BLaER1 (cell line): ENCODE measurements at regions not wholly inside any gene's neighbourhood (a gene's known extent, or its start where the extent isn't known, plus 50 kb on each side); places are given as distances from the start of the nearest gene placed in this dataset.

Experiments used
- H3K27ac ChIP-seq: shearing (Covaris generic); formaldehyde crosslinking; 2 replicates; pipeline ENCODE4 v1.8.1; 2022
- H3K27me3 ChIP-seq: shearing (Covaris generic); formaldehyde crosslinking; 2 replicates; pipeline ENCODE4 v1.8.1; 2022
- H3K36me3 ChIP-seq: shearing (Covaris generic); formaldehyde crosslinking; 2 replicates; pipeline ENCODE4 v1.8.1; 2022
- H3K4me1 ChIP-seq: shearing (Covaris generic); formaldehyde crosslinking; 2 replicates; pipeline ENCODE4 v1.8.1; 2022
- H3K4me2 ChIP-seq: shearing (Covaris generic); formaldehyde crosslinking; 2 replicates; pipeline ENCODE4 v1.8.1; 2022
- H3K4me3 ChIP-seq: shearing (Covaris generic); formaldehyde crosslinking; 2 replicates; pipeline ENCODE4 v1.8.1; 2022
- H3K9ac ChIP-seq: shearing (Covaris generic); formaldehyde crosslinking; 2 replicates; pipeline ENCODE4 v1.8.1; 2022
- H3K9me3 ChIP-seq: shearing (Covaris generic); formaldehyde crosslinking; 2 replicates; pipeline ENCODE4 v1.8.1; 2022
- H4K20me1 ChIP-seq: shearing (Covaris generic); formaldehyde crosslinking; 2 replicates; pipeline ENCODE4 v1.8.1; 2022
- Cebpa-rat ChIP-seq: shearing (Covaris generic); IDR thresholded peaks from 2 replicates; pipeline ENCODE4 v1.8.1; 2022

GRCh38 chr15:48029642-48030041, 91.1 kb upstream of the SLC24A5 start:
- no peaks in the 10 kb centered on the region for H3K27me3 ChIP-seq
- no peak overlapping the region for H3K9ac ChIP-seq
- no peak overlapping the region for H3K4me2 ChIP-seq
- H3K4me1 ChIP-seq = no peaks in the 10 kb centered on the region
- TF ChIP-seq Cebpa-rat = no peak
- no peak overlapping the region for H3K27ac ChIP-seq
- H3K36me3 ChIP-seq = no peaks in the 10 kb centered on the region
- no peaks in the 10 kb centered on the region for H3K9me3 ChIP-seq
- no peaks in the 10 kb centered on the region for H4K20me1 ChIP-seq
- H3K4me3 ChIP-seq = no peak overlapping the region

- TF ChIP-seq Cebpa-rat = no peak
- Histone ChIP-seq H3K4me3 (no peak overlapping the region), H3K9ac (no peak overlapping the region), H3K36me3 (no peaks in the 10 kb centered on the region), H3K27ac (no peak overlapping the region), H4K20me1 (no peaks in the 10 kb centered on the region), H3K4me1 (no peaks in the 10 kb centered on the region), H3K4me2 (no peak overlapping the region), H3K9me3 (no peaks in the 10 kb centered on the region), H3K27me3 (no peaks in the 10 kb centered on the region)
These were observed 89.3 kb upstream of the SLC24A5 start for GRCh38 chr15:48031466-48031865.

GRCh38 chr15:48031973-48032372, 88.8 kb upstream of the SLC24A5 start:
- H3K27ac ChIP-seq = no peak overlapping the region
- no peaks in the 10 kb centered on the region for H3K27me3 ChIP-seq
- H3K4me3 ChIP-seq = no peak overlapping the region
- no peak for TF ChIP-seq Cebpa-rat
- no peaks in the 10 kb centered on the region for H3K4me1 ChIP-seq
- H3K9me3 ChIP-seq = no peaks in the 10 kb centered on the region
- no peaks in the 10 kb centered on the region for H4K20me1 ChIP-seq
- no peak overlapping the region for H3K9ac ChIP-seq
- no peaks in the 10 kb centered on the region for H3K36me3 ChIP-seq
- H3K4me2 ChIP-seq = no peak overlapping the region

GRCh38 chr15:48032911-48033310, 87.9 kb upstream of the SLC24A5 start:
- TF ChIP-seq Cebpa-rat = no peak
- H3K4me1 ChIP-seq = no peaks in the 10 kb centered on the region
- H3K9ac ChIP-seq = no peak overlapping the region
- no peak overlapping the region for H3K4me3 ChIP-seq
- no peak overlapping the region for H3K4me2 ChIP-seq
- no peak overlapping the region for H3K27ac ChIP-seq
- H3K9me3 ChIP-seq = no peaks in the 10 kb centered on the region
- H3K27me3 ChIP-seq = no peaks in the 10 kb centered on the region
- no peaks in the 10 kb centered on the region for H4K20me1 ChIP-seq
- no peaks in the 10 kb centered on the region for H3K36me3 ChIP-seq

GRCh38 chr15:48038221-48038620, 82.6 kb upstream of the SLC24A5 start:
- Histone ChIP-seq H3K27me3 (no peaks in the 10 kb centered on the region), H3K27ac (no peak overlapping the region)
- no peak for TF ChIP-seq Cebpa-rat

GRCh38 chr15:48040166-48040817, 80.5 kb upstream of the SLC24A5 start:
- H3K4me3 ChIP-seq = no peak overlapping the region
- no peaks in the 10 kb centered on the region for H4K20me1 ChIP-seq
- TF ChIP-seq Cebpa-rat = no peak
- no peaks in the 10 kb centered on the region for H3K36me3 ChIP-seq
- no peak overlapping the region for H3K4me2 ChIP-seq
- H3K9me3 ChIP-seq = no peaks in the 10 kb centered on the region
- no peaks in the 10 kb centered on the region for H3K4me1 ChIP-seq
- H3K27ac ChIP-seq = no peak overlapping the region
- H3K27me3 ChIP-seq = no peaks in the 10 kb centered on the region
- H3K9ac ChIP-seq = no peak overlapping the region

More at GRCh38 chr15:48038221-48038620, 82.6 kb upstream of the SLC24A5 start:
- Histone ChIP-seq H3K9ac (no peak overlapping the region), H3K9me3 (no peaks in the 10 kb centered on the region), H4K20me1 (no peaks in the 10 kb centered on the region), H3K4me1 (no peaks in the 10 kb centered on the region), H3K36me3 (no peaks in the 10 kb centered on the region), H3K4me2 (no peak overlapping the region), H3K4me3 (no peak overlapping the region)

- TF ChIP-seq Cebpa-rat = no peak
- H3K4me2 ChIP-seq = no peak overlapping the region
- H4K20me1 ChIP-seq = no peaks in the 10 kb centered on the region
- no peak overlapping the region for H3K27ac ChIP-seq
- H3K4me1 ChIP-seq = no peaks in the 10 kb centered on the region
- H3K4me3 ChIP-seq = no peak overlapping the region
- no peaks in the 10 kb centered on the region for H3K9me3 ChIP-seq
- no peaks in the 10 kb centered on the region for H3K36me3 ChIP-seq
- no peaks in the 10 kb centered on the region for H3K27me3 ChIP-seq
- H3K9ac ChIP-seq = no peak overlapping the region
These were observed 79.3 kb upstream of the SLC24A5 start for GRCh38 chr15:48041454-48041853.

- peaks cover 9% of the 10 kb centered on the region; the same call in 1 of the 2 replicates for H3K9me3 ChIP-seq
- no peaks in the 10 kb centered on the region for H3K4me1 ChIP-seq
- H3K4me2 ChIP-seq = no peak overlapping the region
- no peaks in the 10 kb centered on the region for H3K36me3 ChIP-seq
- H3K9ac ChIP-seq = no peak overlapping the region
- no peak overlapping the region for H3K4me3 ChIP-seq
- H3K27me3 ChIP-seq = no peaks in the 10 kb centered on the region
- no peaks in the 10 kb centered on the region for H4K20me1 ChIP-seq
- H3K27ac ChIP-seq = no peak overlapping the region
- no peak for TF ChIP-seq Cebpa-rat
These were observed 73.9 kb upstream of the SLC24A5 start for GRCh38 chr15:48046813-48047438.

GRCh38 chr15:48049736-48050135, 71.1 kb upstream of the SLC24A5 start:
- H3K36me3 ChIP-seq = no peaks in the 10 kb centered on the region
- H3K9ac ChIP-seq = no peak overlapping the region
- H3K27ac ChIP-seq = no peak overlapping the region
- TF ChIP-seq Cebpa-rat = no peak
- H3K27me3 ChIP-seq = no peaks in the 10 kb centered on the region
- H3K4me2 ChIP-seq = no peak overlapping the region
- no peaks in the 10 kb centered on the region for H3K4me1 ChIP-seq
- no peaks in the 10 kb centered on the region for H4K20me1 ChIP-seq
- no peak overlapping the region for H3K4me3 ChIP-seq
- H3K9me3 ChIP-seq = peaks cover 9% of the 10 kb centered on the region; the same call in 1 of the 2 replicates

- Histone ChIP-seq H3K4me3 (no peak overlapping the region), H4K20me1 (no peaks in the 10 kb centered on the region), H3K9ac (no peak overlapping the region), H3K27ac (no peak overlapping the region), H3K9me3 (peaks cover 9% of the 10 kb centered on the region; the same call in 1 of the 2 replicates), H3K36me3 (no peaks in the 10 kb centered on the region), H3K4me2 (no peak overlapping the region), H3K27me3 (no peaks in the 10 kb centered on the region), H3K4me1 (no peaks in the 10 kb centered on the region)
- TF ChIP-seq Cebpa-rat = no peak
These were observed 67.8 kb upstream of the SLC24A5 start for GRCh38 chr15:48052946-48053345.
